GM18520 (cell line): ENCODE measurements at regions not wholly inside any gene's neighbourhood (a gene's known extent, or its start where the extent isn't known, plus 50 kb on each side); places are given as distances from the start of the nearest gene placed in this dataset.
"Not testable (repeated sequence)": the region's sequence is repeated elsewhere in the genome, so short reads cannot be mapped to it uniquely, and the experiment has no call there.

Source experiments
- ATAC-seq: cut with Tn5 transposase; IDR thresholded peaks from one replicate; pipeline ENCODE4 v1.9.1; 2021; ENCODE audit not compliant: unreplicated experiment

- ATAC-seq = no peak
Measured at GRCh38 chr9:84054341-84055010, 73.9 kb downstream of the RMI1 start.

GRCh38 chr9:84057662-84058061 is 77.1 kb downstream of the RMI1 start:
- ATAC-seq = no peak

- ATAC-seq = no peak
Measured at GRCh38 chr9:84059936-84060335, 79.3 kb downstream of the RMI1 start.

GRCh38 chr9:84061613-84062193 is 81.1 kb downstream of the RMI1 start:
- no peak for ATAC-seq

GRCh38 chr9:84062538-84062937 is 81.9 kb downstream of the RMI1 start:
- no peak for ATAC-seq

GRCh38 chr9:84067821-84068220 is 87.2 kb downstream of the RMI1 start:
- no peak for ATAC-seq

GRCh38 chr9:84068872-84069271 is 88.3 kb downstream of the RMI1 start:
- no peak for ATAC-seq

GRCh38 chr9:84070590-84070989 is 90.0 kb downstream of the RMI1 start:
- no peak for ATAC-seq

- no peak for ATAC-seq
Measured at GRCh38 chr9:84072621-84073180, 92.1 kb downstream of the RMI1 start.

- no peak for ATAC-seq
Measured at GRCh38 chr9:84075004-84075403, 94.4 kb downstream of the RMI1 start.

GRCh38 chr9:84076384-84076783 is 95.8 kb downstream of the RMI1 start:
- no peak for ATAC-seq

- not testable (repeated sequence) for ATAC-seq
Measured at GRCh38 chr9:84077816-84078215, 97.2 kb downstream of the RMI1 start.

GRCh38 chr9:84079994-84080393 is 99.4 kb downstream of the RMI1 start:
- ATAC-seq = no peak

- no peak for ATAC-seq
Measured at GRCh38 chr9:84101964-84102632, 121.5 kb downstream of the RMI1 start.

- no peak for ATAC-seq
Measured at GRCh38 chr9:84103651-84104377, 123.2 kb downstream of the RMI1 start.

GRCh38 chr9:84107081-84107480 is 126.5 kb downstream of the RMI1 start:
- ATAC-seq = no peak

- ATAC-seq = no peak
Measured at GRCh38 chr9:84107995-84108394, 127.4 kb downstream of the RMI1 start.

- ATAC-seq = no peak
Measured at GRCh38 chr9:84111726-84112125, 131.1 kb downstream of the RMI1 start.

GRCh38 chr9:84121991-84122523 is 141.5 kb downstream of the RMI1 start:
- no peak for ATAC-seq

- ATAC-seq = no peak
Measured at GRCh38 chr9:84122572-84122971, 142.0 kb downstream of the RMI1 start.
